ENCODE measurements at regions not wholly inside any gene's neighbourhood (a gene's known extent, or its start where the extent isn't known, plus 50 kb on each side); places are given as distances from the start of the nearest gene placed in this dataset.

DNA sequence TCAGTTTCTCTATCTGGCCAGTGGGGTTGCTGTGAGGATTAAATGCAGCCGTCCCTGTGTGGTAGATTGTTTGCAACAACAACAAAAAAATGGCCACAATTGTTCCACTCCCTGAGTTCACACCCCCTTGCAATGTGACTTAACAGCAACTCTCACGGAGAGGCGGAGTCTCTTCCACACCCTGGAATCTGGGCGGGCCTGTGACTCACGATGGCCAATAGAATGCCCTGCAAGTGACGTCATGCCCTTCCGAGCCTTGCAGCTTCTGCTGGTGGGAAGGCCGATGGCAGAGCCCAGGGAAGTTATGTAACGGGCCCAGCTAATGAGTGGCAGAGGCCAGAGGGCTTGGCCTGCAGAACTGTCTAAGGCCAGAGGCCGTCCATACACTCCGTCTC lies 87.9 kb downstream of the RIPK4 start:
- H3K4me3 ChIP-seq (ENCODE audit: low read depth in 2 of 2, low read length in 1 of 2) = no peak overlapping the region
- ChIA-PET CTCF (no interaction called here), POLR2A (no interaction called here)
- H3K27ac ChIP-seq (ENCODE audit: low read depth in 2 of 2, low read length in 1 of 2) = peak overlapping the region in 1 of 2 experiments; percentile 57; a peak in 3 of 4 replicates
- no peaks in the 10 kb centered on the region for H4K20me1 ChIP-seq (ENCODE audit: insufficient read depth)
- no peaks in the 10 kb centered on the region for H3K36me3 ChIP-seq (replicated peaks in 1 of 2; ENCODE audit: control insufficient read depth in 1 of 2, insufficient read depth in 2 of 2, low read length in 1 of 2)
- peaks cover 3 to 16% of the 10 kb centered on the region in 2 experiments; a peak in 3 of 4 replicates for H3K4me1 ChIP-seq (ENCODE audit: control insufficient read depth in 1 of 2, insufficient read depth in 2 of 2, low read depth in 1 of 2, low read length in 1 of 2)
- H3K27me3 ChIP-seq (ENCODE audit: insufficient read depth) = no peaks in the 10 kb centered on the region
- H3K79me2 ChIP-seq (ENCODE audit: insufficient read depth) = no peaks in the 10 kb centered on the region
- TF ChIP-seq RCOR1 (IDR thresholded peaks at IDR 0.05; ENCODE audit: low read length) (no peak), EZH2phosphoT487 (IDR thresholded peaks at IDR 0.05; ENCODE audit: borderline replicate concordance, low read depth) (no peak), GABPA (IDR thresholded peaks at IDR 0.05; ENCODE audit: low read depth) (no peak), TAF1 (IDR thresholded peaks at IDR 0.05; ENCODE audit: borderline replicate concordance, low read depth, low read length) (no peak)
- TF ChIP-seq, protein P1, sequence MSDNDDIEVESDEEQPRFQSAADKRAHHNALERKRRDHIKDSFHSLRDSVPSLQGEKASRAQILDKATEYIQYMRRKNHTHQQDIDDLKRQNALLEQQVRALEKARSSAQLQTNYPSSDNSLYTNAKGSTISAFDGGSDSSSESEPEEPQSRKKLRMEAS (IDR thresholded peaks at IDR 0.05; ENCODE audit: low read depth) = peak; percentile 80
- TF ChIP-seq, protein P2, sequence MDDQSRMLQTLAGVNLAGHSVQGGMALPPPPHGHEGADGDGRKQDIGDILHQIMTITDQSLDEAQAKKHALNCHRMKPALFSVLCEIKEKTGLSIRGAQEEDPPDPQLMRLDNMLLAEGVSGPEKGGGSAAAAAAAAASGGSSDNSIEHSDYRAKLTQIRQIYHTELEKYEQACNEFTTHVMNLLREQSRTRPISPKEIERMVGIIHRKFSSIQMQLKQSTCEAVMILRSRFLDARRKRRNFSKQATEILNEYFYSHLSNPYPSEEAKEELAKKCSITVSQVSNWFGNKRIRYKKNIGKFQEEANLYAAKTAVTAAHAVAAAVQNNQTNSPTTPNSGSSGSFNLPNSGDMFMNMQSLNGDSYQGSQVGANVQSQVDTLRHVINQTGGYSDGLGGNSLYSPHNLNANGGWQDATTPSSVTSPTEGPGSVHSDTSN (IDR thresholded peaks at IDR 0.05) = peak; percentile 38; the same call in 1 of the 2 replicates
- TF ChIP-seq, protein P3, sequence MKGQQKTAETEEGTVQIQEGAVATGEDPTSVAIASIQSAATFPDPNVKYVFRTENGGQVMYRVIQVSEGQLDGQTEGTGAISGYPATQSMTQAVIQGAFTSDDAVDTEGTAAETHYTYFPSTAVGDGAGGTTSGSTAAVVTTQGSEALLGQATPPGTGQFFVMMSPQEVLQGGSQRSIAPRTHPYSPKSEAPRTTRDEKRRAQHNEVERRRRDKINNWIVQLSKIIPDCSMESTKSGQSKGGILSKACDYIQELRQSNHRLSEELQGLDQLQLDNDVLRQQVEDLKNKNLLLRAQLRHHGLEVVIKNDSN (IDR thresholded peaks at IDR 0.05; ENCODE audit: borderline replicate concordance, low read depth) = peak; percentile 52; the same call in 1 of the 2 replicates
- DNase-seq = peak; percentile 61
- no peaks in the 10 kb centered on the region for H3K9me2 ChIP-seq
- no peaks in the 10 kb centered on the region for H3K9me3 ChIP-seq
- WGBS (ENCODE audit: low lambda C conversion rate) = 18% methylated on average over 6 of the region's 11 CpGs
- no peaks in the 10 kb centered on the region for H3F3A ChIP-seq (replicated peaks; ENCODE audit: insufficient read depth)
- H3K9ac ChIP-seq = peak overlapping the region; percentile 25; the same call in 1 of the 2 replicates
- H3K4me2 ChIP-seq = 0 out of 2 replicates have a peak overlapping the region, but pooled peaks have one; percentile 32
- peak overlapping the region; percentile 73 for H2AFZ ChIP-seq (ENCODE audit: low read depth)

DNA sequence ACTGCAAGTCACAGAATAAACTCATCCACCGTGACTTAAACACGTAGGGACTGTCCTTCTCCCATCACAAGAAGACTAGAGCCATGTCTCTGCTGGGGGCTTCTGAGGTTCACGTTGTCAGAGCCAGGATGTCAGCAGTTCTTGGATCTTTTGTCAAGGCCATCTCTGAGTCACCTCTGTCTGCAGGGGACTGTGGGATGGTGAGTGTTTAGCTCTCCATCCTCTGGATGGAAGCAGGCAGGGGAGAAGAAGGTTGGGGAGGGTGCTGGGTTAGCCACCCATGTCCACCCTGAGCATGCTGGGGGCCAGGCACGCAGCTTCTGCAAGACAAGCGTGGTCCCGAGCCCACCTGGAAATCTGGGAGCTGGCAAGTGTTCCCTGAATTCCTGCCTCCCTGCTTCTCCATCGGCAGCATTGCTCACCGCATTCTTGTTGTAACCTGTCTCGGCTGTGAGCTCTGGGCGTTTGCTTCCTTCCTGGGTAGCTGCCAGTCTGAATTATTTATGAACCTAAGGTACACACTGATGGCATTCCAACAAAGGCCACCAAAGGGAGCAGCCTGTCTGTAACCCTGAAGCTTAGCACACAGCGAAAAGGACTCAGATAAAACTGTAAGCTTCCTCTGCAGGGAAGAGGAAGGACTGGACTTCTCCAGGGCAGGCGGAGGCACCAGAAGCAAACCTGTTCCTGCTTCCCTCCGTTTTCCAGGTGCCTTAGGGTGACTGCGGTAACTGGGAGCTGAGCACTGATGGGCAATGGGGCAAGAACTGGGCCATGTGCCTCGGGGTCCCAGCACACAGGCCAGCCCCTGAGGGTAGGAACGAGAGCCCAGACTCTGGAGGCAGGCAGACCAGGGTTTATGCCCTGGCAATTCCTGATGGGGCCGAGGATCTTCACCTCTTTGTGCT lies 88.6 kb downstream of the RIPK4 start:
- peaks cover 3 to 16% of the 10 kb centered on the region in 2 experiments; a peak in 3 of 4 replicates for H3K4me1 ChIP-seq (ENCODE audit: control insufficient read depth in 1 of 2, insufficient read depth in 2 of 2, low read depth in 1 of 2, low read length in 1 of 2)
- H3K27me3 ChIP-seq (ENCODE audit: insufficient read depth) = no peaks in the 10 kb centered on the region
- peak overlapping the region; percentile 57 to 59; a peak in 3 of 4 replicates for H3K27ac ChIP-seq (ENCODE audit: low read depth in 2 of 2, low read length in 1 of 2)
- no peaks in the 10 kb centered on the region for H4K20me1 ChIP-seq (ENCODE audit: insufficient read depth)
- TF ChIP-seq, protein P2 (IDR thresholded peaks at IDR 0.05) = peak; percentile 42
- no peak for TF ChIP-seq MEF2A (IDR thresholded peaks at IDR 0.05; ENCODE audit: borderline replicate concordance, low read depth)
- TF ChIP-seq YY1 (IDR thresholded peaks at IDR 0.05; ENCODE audit: low read depth) = no peak
- TF ChIP-seq RXRA (IDR thresholded peaks at IDR 0.05; ENCODE audit: borderline replicate concordance, low read depth) = no peak
- no peak for TF ChIP-seq RCOR1 (IDR thresholded peaks at IDR 0.05; ENCODE audit: low read length)
- TF ChIP-seq SMC3 (IDR thresholded peaks at IDR 0.05; ENCODE audit: low read depth, low read length) = no peak
- no peak for TF ChIP-seq ELF1 (IDR thresholded peaks at IDR 0.05)
- no peak for TF ChIP-seq MXI1 (IDR thresholded peaks at IDR 0.05; ENCODE audit: low read depth, low read length)
- TF ChIP-seq FOSL2 (IDR thresholded peaks at IDR 0.05; ENCODE audit: borderline replicate concordance, low read depth) = peak; percentile 3; the same call in 1 of the 2 replicates
- no peaks in the 10 kb centered on the region for H3F3A ChIP-seq (replicated peaks; ENCODE audit: insufficient read depth)
- CTCF ChIA-PET = no interaction called here
- no peaks in the 10 kb centered on the region for H3K36me3 ChIP-seq (replicated peaks in 1 of 2; ENCODE audit: control insufficient read depth in 1 of 2, insufficient read depth in 2 of 2, low read length in 1 of 2)
- DNase-seq = no peak
- no peaks in the 10 kb centered on the region for H3K79me2 ChIP-seq (ENCODE audit: insufficient read depth)
- no peaks in the 10 kb centered on the region for H3K9me2 ChIP-seq
- H3K4me2 ChIP-seq = 0 out of 2 replicates have a peak overlapping the region, but pooled peaks have one; percentile 32
- H3K9me3 ChIP-seq = no peaks in the 10 kb centered on the region
- 57% methylated on average over 12 of the region's 17 CpGs for WGBS (ENCODE audit: low lambda C conversion rate)
- POLR2A ChIA-PET = no interaction called here
- H3K4me3 ChIP-seq (ENCODE audit: low read depth in 2 of 2, low read length in 1 of 2) = no peak overlapping the region
- peak overlapping the region; percentile 73 for H2AFZ ChIP-seq (ENCODE audit: low read depth)
- peak overlapping the region; percentile 25; the same call in 1 of the 2 replicates for H3K9ac ChIP-seq

All from SK-N-SH (cell line).